AG09309 (cell line): ENCODE measurements at regions not wholly inside any gene's neighbourhood (a gene's known extent, or its start where the extent isn't known, plus 50 kb on each side); places are given as distances from the start of the nearest gene placed in this dataset.
A peak's percentile ranks its signal among the peaks of the same experiment; 100 is the strongest.

Experiments used
- DNase-seq: peaks from one replicate; pipeline ENCODE4 v3.0.0-alpha.2; 2010; ENCODE audit warnings: low read depth
- H3K4me3 ChIP-seq: 2 replicates; pipeline ENCODE4 v1.5.1; 2011; ENCODE audit warnings: mild to moderate bottlenecking, low read depth, low read length, moderate library complexity; ENCODE audit not compliant: control insufficient read depth
- CTCF ChIP-seq: IDR thresholded peaks from 2 replicates; pipeline ENCODE4 v1.5.1; 2011; ENCODE audit warnings: mild to moderate bottlenecking, low read depth, low read length, inconsistent platforms; ENCODE audit not compliant: insufficient read depth, control insufficient read depth; ENCODE audit errors: missing control alignments

GRCh38 chr6:145147559-145147958 is 587.8 kb downstream of the EPM2A start:
- no peak for TF ChIP-seq CTCF
- peak; percentile 44 for DNase-seq
- H3K4me3 ChIP-seq, result no peak overlapping the region

- no peak for TF ChIP-seq CTCF
- no peak overlapping the region for H3K4me3 ChIP-seq
- peak; percentile 77 for DNase-seq
Measured at GRCh38 chr6:145147981-145148749, 587.2 kb downstream of the EPM2A start.

GRCh38 chr6:145148776-145149175 is 586.5 kb downstream of the EPM2A start:
- TF ChIP-seq CTCF, result no peak
- H3K4me3 ChIP-seq, result no peak overlapping the region
- DNase-seq, result no peak

- TF ChIP-seq CTCF, result no peak
- H3K4me3 ChIP-seq, result no peak overlapping the region
- no peak for DNase-seq
Measured at GRCh38 chr6:145151624-145152023, 583.7 kb downstream of the EPM2A start.

- H3K4me3 ChIP-seq, result no peak overlapping the region
- no peak for DNase-seq
- TF ChIP-seq CTCF, result no peak
Measured at GRCh38 chr6:145153495-145153894, 581.8 kb downstream of the EPM2A start.

- TF ChIP-seq CTCF, result no peak
- no peak for DNase-seq
- H3K4me3 ChIP-seq, result no peak overlapping the region
Measured at GRCh38 chr6:145155411-145155810, 579.9 kb downstream of the EPM2A start.
